ENCODE measurements at regions not wholly inside any gene's neighbourhood (a gene's known extent, or its start where the extent isn't known, plus 50 kb on each side); places are given as distances from the start of the nearest gene placed in this dataset.

- no peak for TF ChIP-seq FUBP1 (CRISPR knock-in tag; IDR thresholded peaks at IDR 0.05; ENCODE audit: borderline replicate concordance)
- TF ChIP-seq NRL (CRISPR knock-in tag; IDR thresholded peaks at IDR 0.05; ENCODE audit: borderline replicate concordance): 0 out of 2 replicates have a peak, but pooled peaks have one; percentile 34
- no peak for TF ChIP-seq ZNF704 (CRISPR knock-in tag; IDR thresholded peaks at IDR 0.05; ENCODE audit: borderline replicate concordance)
- no peak for TF ChIP-seq ZNF253 (CRISPR knock-in tag; IDR thresholded peaks at IDR 0.05; ENCODE audit: borderline replicate concordance)
- no peak for TF ChIP-seq FOXM1 (CRISPR knock-in tag; IDR thresholded peaks at IDR 0.05)
- TF ChIP-seq RNF219 (CRISPR knock-in tag; IDR thresholded peaks at IDR 0.05): no peak
- no peak for TF ChIP-seq ZZZ3 (CRISPR knock-in tag; IDR thresholded peaks at IDR 0.05; ENCODE audit: borderline replicate concordance)
- TF ChIP-seq ZBTB40 (IDR thresholded peaks at IDR 0.05): no peak
- peak; percentile 54; the same call in 1 of the 2 replicates for TF ChIP-seq ZBTB40 (CRISPR knock-in tag; IDR thresholded peaks at IDR 0.05)
- 0 out of 2 replicates have a peak, but pooled peaks have one; percentile 14 for TF ChIP-seq STAT5B (CRISPR knock-in tag; IDR thresholded peaks at IDR 0.05)
- TF ChIP-seq ZNF597 (CRISPR knock-in tag; IDR thresholded peaks at IDR 0.05): no peak
- peak; percentile 14; the same call in 1 of the 2 replicates for TF ChIP-seq SIX4 (CRISPR knock-in tag; IDR thresholded peaks at IDR 0.05)
These were observed 65.5 kb upstream of the AFDN start (continued) for GRCh38 chr6:167760979-167761793.
